Progenitor cell of endocrine pancreas (in vitro differentiated cells): ENCODE measurements at regions not wholly inside any gene's neighbourhood (a gene's known extent, or its start where the extent isn't known, plus 50 kb on each side); places are given as distances from the start of the nearest gene placed in this dataset.

Experiments used
- DNase-seq: peaks from one replicate; pipeline ENCODE4 v3.0.0; 2021; ENCODE audit warnings: low spot score; ENCODE audit not compliant: unreplicated experiment
- H3K27ac Mint-ChIP-seq: 2 replicates; pipeline ENCODE4 v1.8.0; 2021; ENCODE audit warnings: mild to moderate bottlenecking, moderate library complexity, mixed read lengths
- H3K27me3 Mint-ChIP-seq: 2 replicates; pipeline ENCODE4 v1.8.0; 2021; ENCODE audit warnings: mixed read lengths
- H3K36me3 Mint-ChIP-seq: 2 replicates; pipeline ENCODE4 v1.8.0; 2022; ENCODE audit warnings: mixed read lengths; ENCODE audit not compliant: insufficient read depth
- H3K4me1 Mint-ChIP-seq: 2 replicates; pipeline ENCODE4 v1.8.0; 2021; ENCODE audit warnings: low read depth, mixed read lengths
- H3K4me3 Mint-ChIP-seq: 2 replicates; pipeline ENCODE4 v1.8.0; 2021; ENCODE audit warnings: low read depth, mild to moderate bottlenecking, moderate library complexity, mixed read lengths
- H3K9me3 Mint-ChIP-seq: 2 replicates; pipeline ENCODE4 v1.8.0; 2021; ENCODE audit warnings: low read depth, mixed read lengths
- TF ChIP-seq, protein P1 (sequence below): fragments of 200-600 bp; sonication (generic); IDR thresholded peaks from one replicate; pipeline ENCODE4 v1.5.0; 2021; ENCODE audit warnings: antibody characterized with exemption, mild to moderate bottlenecking; ENCODE audit not compliant: unreplicated experiment

- H3K4me3 Mint-ChIP-seq = no peak overlapping the region
- peaks cover 12% of the 10 kb centered on the region for H3K27me3 Mint-ChIP-seq
- TF ChIP-seq, protein P1, sequence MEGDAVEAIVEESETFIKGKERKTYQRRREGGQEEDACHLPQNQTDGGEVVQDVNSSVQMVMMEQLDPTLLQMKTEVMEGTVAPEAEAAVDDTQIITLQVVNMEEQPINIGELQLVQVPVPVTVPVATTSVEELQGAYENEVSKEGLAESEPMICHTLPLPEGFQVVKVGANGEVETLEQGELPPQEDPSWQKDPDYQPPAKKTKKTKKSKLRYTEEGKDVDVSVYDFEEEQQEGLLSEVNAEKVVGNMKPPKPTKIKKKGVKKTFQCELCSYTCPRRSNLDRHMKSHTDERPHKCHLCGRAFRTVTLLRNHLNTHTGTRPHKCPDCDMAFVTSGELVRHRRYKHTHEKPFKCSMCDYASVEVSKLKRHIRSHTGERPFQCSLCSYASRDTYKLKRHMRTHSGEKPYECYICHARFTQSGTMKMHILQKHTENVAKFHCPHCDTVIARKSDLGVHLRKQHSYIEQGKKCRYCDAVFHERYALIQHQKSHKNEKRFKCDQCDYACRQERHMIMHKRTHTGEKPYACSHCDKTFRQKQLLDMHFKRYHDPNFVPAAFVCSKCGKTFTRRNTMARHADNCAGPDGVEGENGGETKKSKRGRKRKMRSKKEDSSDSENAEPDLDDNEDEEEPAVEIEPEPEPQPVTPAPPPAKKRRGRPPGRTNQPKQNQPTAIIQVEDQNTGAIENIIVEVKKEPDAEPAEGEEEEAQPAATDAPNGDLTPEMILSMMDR = no peak
- H3K36me3 Mint-ChIP-seq = peaks cover 1% of the 10 kb centered on the region
- H3K4me1 Mint-ChIP-seq = no peaks in the 10 kb centered on the region
- H3K9me3 Mint-ChIP-seq = peaks cover 4% of the 10 kb centered on the region
- no peak overlapping the region for H3K27ac Mint-ChIP-seq
- DNase-seq = no peak
Observed at GRCh38 chr10:33661580-33662336, 327.3 kb upstream of the NRP1 start.

DNA sequence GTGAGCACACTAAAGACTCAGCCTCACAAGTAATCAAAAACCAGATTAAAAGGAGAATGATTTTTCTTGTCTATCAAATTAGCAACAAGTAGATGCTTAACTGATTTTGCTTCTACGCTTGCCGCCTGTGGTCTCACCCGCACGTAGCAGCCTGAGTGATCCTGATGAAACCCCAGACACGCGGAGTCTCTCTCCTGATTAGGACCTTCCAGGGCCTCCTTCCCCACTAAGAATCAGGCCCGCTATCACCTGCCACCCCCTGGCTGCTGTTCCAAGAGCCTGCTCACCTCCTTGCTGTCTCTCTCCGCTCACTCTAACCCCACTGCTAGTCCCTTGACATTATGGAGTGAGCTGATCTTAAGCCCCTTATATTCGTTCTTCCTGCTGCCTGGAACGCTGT, 325.9 kb upstream of the NRP1 start:
- Mint-ChIP-seq H3K9me3 (peaks cover 4% of the 10 kb centered on the region), H3K27me3 (peaks cover 12% of the 10 kb centered on the region), H3K4me1 (no peaks in the 10 kb centered on the region), H3K27ac (no peak overlapping the region), H3K4me3 (no peak overlapping the region), H3K36me3 (peaks cover 1% of the 10 kb centered on the region)
- DNase-seq = no peak
- TF ChIP-seq, protein P1 = no peak

GRCh38 chr10:33657913-33658312, 323.4 kb upstream of the NRP1 start:
- no peak overlapping the region for H3K4me3 Mint-ChIP-seq
- DNase-seq = no peak
- peaks cover 4% of the 10 kb centered on the region for H3K36me3 Mint-ChIP-seq
- peaks cover 6% of the 10 kb centered on the region for H3K9me3 Mint-ChIP-seq
- H3K27me3 Mint-ChIP-seq = peaks cover 15% of the 10 kb centered on the region
- TF ChIP-seq, protein P1 = no peak
- H3K27ac Mint-ChIP-seq = no peak overlapping the region
- H3K4me1 Mint-ChIP-seq = no peaks in the 10 kb centered on the region

DNA sequence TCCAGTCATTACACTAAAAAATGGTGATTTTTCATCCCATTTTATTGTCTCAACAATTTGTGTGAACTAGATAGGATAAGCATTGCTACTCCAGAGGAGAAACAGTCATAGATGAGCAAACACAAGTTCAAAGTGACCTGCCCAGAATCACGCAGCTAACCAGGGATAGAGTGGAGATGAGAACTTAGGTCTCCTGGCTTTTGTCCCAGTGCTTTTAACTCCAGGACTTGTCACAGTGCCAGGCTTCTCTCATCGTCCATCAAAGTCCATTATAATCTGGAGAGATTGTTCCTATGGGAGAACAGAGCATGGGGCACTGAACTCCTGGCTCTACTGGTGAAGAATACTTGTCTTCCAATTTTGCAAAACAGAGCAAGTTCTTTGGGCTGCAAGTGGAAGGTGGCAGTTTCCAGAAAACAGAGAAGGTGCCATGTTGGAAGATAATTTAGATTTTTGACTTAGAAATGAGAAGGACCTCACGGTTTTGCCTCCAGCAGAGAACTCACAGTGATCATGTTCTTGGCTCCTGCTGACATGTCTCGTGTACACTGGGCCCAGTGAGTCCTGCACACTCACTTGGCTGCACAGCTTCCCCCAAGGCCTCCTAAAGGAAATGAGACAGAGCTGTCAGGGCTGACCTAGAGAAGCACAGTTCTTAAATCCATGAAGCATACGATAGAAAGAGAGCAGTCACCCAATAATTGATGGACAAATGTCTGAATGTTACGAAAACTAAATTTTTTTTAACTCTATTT, 322.9 kb upstream of the NRP1 start:
- TF ChIP-seq, protein P1 = no peak
- H3K4me3 Mint-ChIP-seq = no peak overlapping the region
- H3K4me1 Mint-ChIP-seq = no peaks in the 10 kb centered on the region
- H3K9me3 Mint-ChIP-seq = peaks cover 12% of the 10 kb centered on the region
- H3K27ac Mint-ChIP-seq = no peak overlapping the region
- no peak for DNase-seq
- H3K36me3 Mint-ChIP-seq = peaks cover 4% of the 10 kb centered on the region
- peaks cover 11% of the 10 kb centered on the region for H3K27me3 Mint-ChIP-seq

DNA sequence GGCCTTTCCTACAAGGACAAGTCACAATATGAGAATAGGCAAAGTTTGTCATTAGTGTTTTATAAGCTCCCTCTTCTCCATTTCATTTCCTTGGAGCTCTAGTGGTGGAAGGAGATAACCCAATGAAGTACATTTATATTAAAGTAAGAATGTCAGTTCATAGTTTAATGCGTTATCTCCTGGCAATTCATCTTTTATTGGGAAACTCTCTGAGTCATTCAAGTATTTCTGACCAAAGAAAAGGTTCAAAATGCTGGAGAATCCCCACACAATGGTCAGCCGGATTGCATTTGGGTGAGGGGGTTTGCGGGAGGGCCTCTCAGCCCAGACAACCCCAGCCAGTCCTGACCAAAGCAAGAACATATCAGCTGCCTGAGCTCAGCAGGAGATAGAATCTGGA, 321.5 kb upstream of the NRP1 start:
- TF ChIP-seq, protein P1 = no peak
- Mint-ChIP-seq H3K27ac (no peak overlapping the region), H3K4me3 (no peak overlapping the region), H3K27me3 (peaks cover 7% of the 10 kb centered on the region), H3K36me3 (peaks cover 4% of the 10 kb centered on the region), H3K9me3 (peaks cover 13% of the 10 kb centered on the region), H3K4me1 (no peaks in the 10 kb centered on the region)
- DNase-seq = no peak
